Tibial artery (tissue), 4 donors: ENCODE measurements at regions not wholly inside any gene's neighbourhood (a gene's known extent, or its start where the extent isn't known, plus 50 kb on each side); places are given as distances from the start of the nearest gene placed in this dataset.

Experiments
- DNase-seq, 2 donors: peaks; one replicate each; pipeline ENCODE4 v3.0.0-alpha.2; 2019
- H3K27ac ChIP-seq, 2 donors: fragments of 200-600 bp; sonication (generic) in 1 of 2; 1 replicate in 1 of 2; 2 replicates in 1 of 2; pipeline ENCODE4 v1.5.1; 2018 to 2019; ENCODE audit warnings: mild to moderate bottlenecking in 1 of 2
- H3K27me3 ChIP-seq, 2 donors: fragments of 200-600 bp; sonication (generic) in 1 of 2; one replicate each; pipeline versions ENCODE4 v1.5.1 to v1.6.0; 2016 to 2019
- H3K36me3 ChIP-seq, 3 donors: fragments of 200-600 bp; sonication (generic) in 2 of 3; one replicate each; pipeline ENCODE4 v1.5.1; 2016 to 2019; ENCODE audit warnings: mild to moderate bottlenecking in 2 of 3
- H3K4me1 ChIP-seq, 4 donors: fragments of 200-600 bp; sonication (generic) in 2 of 4; 1 replicate in 3 of 4; 2 replicates in 1 of 4; pipeline ENCODE4 v1.5.1; 2016 to 2019
- H3K4me3 ChIP-seq, 2 donors: fragments of 200-600 bp; sonication (generic) in 1 of 2; 1 replicate in 1 of 2; 2 replicates in 1 of 2; pipeline ENCODE4 v1.5.1; 2018 to 2019; ENCODE audit warnings: mild to moderate bottlenecking in 2 of 2
- H3K9me3 ChIP-seq, 3 donors: fragments of 200-600 bp; sonication (generic) in 1 of 3; one replicate each; pipeline ENCODE4 v1.5.1; 2016 to 2019
- intact Hi-C: fragments of 100-400 bp; cut with DNase I; formaldehyde crosslinking; loops from one replicate; pipeline ENCODE4 v1.15.0; 2023; ENCODE audit warnings: low total_unique reads
- TF ChIP-seq, protein P1 (sequence below), 2 experiments: fragments of 200-600 bp in 1 of 2; fragments of 450-650 bp in 1 of 2; IDR thresholded peaks; one replicate each; pipeline ENCODE4 v1.5.1; 2017 to 2019; ENCODE audit warnings: antibody characterized with exemption in 2 of 2, mild to moderate bottlenecking in 1 of 2, moderate library complexity in 1 of 2

- DNase-seq = no peak
- H3K27ac ChIP-seq = no peak overlapping the region
- intact Hi-C loops = no loop called here
- H3K36me3 ChIP-seq = no peaks in the 10 kb centered on the region
- TF ChIP-seq, protein P1, sequence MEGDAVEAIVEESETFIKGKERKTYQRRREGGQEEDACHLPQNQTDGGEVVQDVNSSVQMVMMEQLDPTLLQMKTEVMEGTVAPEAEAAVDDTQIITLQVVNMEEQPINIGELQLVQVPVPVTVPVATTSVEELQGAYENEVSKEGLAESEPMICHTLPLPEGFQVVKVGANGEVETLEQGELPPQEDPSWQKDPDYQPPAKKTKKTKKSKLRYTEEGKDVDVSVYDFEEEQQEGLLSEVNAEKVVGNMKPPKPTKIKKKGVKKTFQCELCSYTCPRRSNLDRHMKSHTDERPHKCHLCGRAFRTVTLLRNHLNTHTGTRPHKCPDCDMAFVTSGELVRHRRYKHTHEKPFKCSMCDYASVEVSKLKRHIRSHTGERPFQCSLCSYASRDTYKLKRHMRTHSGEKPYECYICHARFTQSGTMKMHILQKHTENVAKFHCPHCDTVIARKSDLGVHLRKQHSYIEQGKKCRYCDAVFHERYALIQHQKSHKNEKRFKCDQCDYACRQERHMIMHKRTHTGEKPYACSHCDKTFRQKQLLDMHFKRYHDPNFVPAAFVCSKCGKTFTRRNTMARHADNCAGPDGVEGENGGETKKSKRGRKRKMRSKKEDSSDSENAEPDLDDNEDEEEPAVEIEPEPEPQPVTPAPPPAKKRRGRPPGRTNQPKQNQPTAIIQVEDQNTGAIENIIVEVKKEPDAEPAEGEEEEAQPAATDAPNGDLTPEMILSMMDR (IDR thresholded peaks at IDR 0.05) = no peak
- peaks cover 0 to 54% (median 25%) of the 10 kb centered on the region in 4 donors for H3K4me1 ChIP-seq
- no peaks in the 10 kb centered on the region for H3K9me3 ChIP-seq
- H3K4me3 ChIP-seq = no peak overlapping the region
- no peaks in the 10 kb centered on the region for H3K27me3 ChIP-seq
Observed at GRCh38 chr16:9332574-9333148, 241.2 kb downstream of the HAPSTR1 start.

DNA sequence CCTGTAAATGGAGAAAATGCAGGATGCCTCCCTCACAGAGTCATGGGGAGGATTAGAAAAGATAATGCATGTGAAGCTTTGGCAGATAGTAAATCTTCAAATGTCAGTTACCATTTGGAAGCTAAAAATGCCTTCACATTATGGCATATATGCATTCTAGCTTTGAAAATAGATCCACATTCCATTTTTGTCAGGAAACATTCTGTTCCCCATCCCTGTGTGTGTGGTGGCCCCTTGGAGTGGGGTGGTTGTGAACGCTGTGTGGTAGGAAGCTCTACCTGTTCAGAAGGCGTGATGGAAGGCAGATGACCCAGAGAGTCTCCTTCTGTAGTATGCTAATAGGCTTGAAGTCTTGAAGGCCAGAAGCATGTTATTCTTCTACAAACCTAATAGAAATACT, 242.0 kb downstream of the HAPSTR1 start:
- intact Hi-C loops = no loop called here
- H3K27ac ChIP-seq = no peak overlapping the region
- no peaks in the 10 kb centered on the region for H3K36me3 ChIP-seq
- H3K9me3 ChIP-seq = no peaks in the 10 kb centered on the region
- H3K4me1 ChIP-seq = peaks cover 0 to 58% (median 29%) of the 10 kb centered on the region in 4 donors
- TF ChIP-seq, protein P1 (IDR thresholded peaks at IDR 0.05) = no peak
- no peak overlapping the region for H3K4me3 ChIP-seq
- H3K27me3 ChIP-seq = no peaks in the 10 kb centered on the region
- DNase-seq = no peak

DNA sequence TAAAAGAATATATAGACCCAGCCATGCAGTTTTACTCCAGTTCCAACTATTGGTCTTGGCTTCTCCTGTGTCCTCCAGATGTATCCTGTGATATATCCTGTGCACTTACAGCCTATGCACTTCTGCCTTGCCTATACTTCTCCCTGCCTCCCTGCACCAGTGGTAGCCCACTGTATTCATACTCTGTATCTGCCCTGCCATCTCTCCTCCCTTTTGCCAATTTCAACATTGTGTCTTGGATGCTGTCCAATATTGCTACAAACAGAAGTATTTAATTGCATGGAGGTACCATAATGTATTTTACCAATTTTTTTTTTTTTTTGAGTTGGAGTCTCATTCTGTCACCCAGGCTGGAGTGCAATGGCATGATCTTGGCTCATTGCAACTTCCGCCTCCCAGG, 242.7 kb downstream of the HAPSTR1 start:
- Histone ChIP-seq H3K4me1 (peaks cover 0 to 58% (median 30%) of the 10 kb centered on the region in 4 donors), H3K27ac (no peak overlapping the region), H3K27me3 (no peaks in the 10 kb centered on the region), H3K4me3 (no peak overlapping the region), H3K9me3 (no peaks in the 10 kb centered on the region), H3K36me3 (no peaks in the 10 kb centered on the region)
- TF ChIP-seq, protein P1 (IDR thresholded peaks at IDR 0.05) = no peak
- no peak for DNase-seq
- intact Hi-C loops = no loop called here

GRCh38 chr16:9337308-9338032, 246.0 kb downstream of the HAPSTR1 start:
- peaks cover 0 to 47% (median 20%) of the 10 kb centered on the region in 4 donors for H3K4me1 ChIP-seq
- no peaks in the 10 kb centered on the region for H3K27me3 ChIP-seq
- peak overlapping the region; percentile 56 to 68 for H3K27ac ChIP-seq
- H3K36me3 ChIP-seq = no peaks in the 10 kb centered on the region
- intact Hi-C loops = no loop called here
- TF ChIP-seq, protein P1 (IDR thresholded peaks at IDR 0.05) = no peak
- no peak for DNase-seq
- no peaks in the 10 kb centered on the region for H3K9me3 ChIP-seq
- no peak overlapping the region for H3K4me3 ChIP-seq

- peaks cover 0 to 47% (median 20%) of the 10 kb centered on the region in 4 donors for H3K4me1 ChIP-seq
- no peak overlapping the region for H3K4me3 ChIP-seq
- intact Hi-C loops = no loop called here
- TF ChIP-seq, protein P1 (IDR thresholded peaks at IDR 0.05) = no peak
- DNase-seq = no peak
- H3K27me3 ChIP-seq = no peaks in the 10 kb centered on the region
- H3K36me3 ChIP-seq = no peaks in the 10 kb centered on the region
- H3K27ac ChIP-seq = peak overlapping the region; percentile 56 to 68
- no peaks in the 10 kb centered on the region for H3K9me3 ChIP-seq
Observed at GRCh38 chr16:9338068-9338467, 246.6 kb downstream of the HAPSTR1 start.
